NB4 (cell line): ENCODE measurements at regions not wholly inside any gene's neighbourhood (a gene's known extent, or its start where the extent isn't known, plus 50 kb on each side); places are given as distances from the start of the nearest gene placed in this dataset.

Source experiments
- CTCF ChIP-seq: IDR thresholded peaks from one replicate; pipeline ENCODE4 v1.5.1; 2012; ENCODE audit warnings: low read depth, low read length
- MYC ChIP-seq: IDR thresholded peaks from 2 replicates; pipeline ENCODE4 v1.6.1; 2011; ENCODE audit warnings: low read depth, low read length
- POLR2A ChIP-seq: IDR thresholded peaks from 2 replicates; pipeline ENCODE4 v1.6.1; 2011; ENCODE audit warnings: mild to moderate bottlenecking; ENCODE audit not compliant: insufficient read length; ENCODE audit errors: extremely low read depth
- TF ChIP-seq, protein P1 (sequence below): IDR thresholded peaks from 2 replicates; pipeline ENCODE4 v1.6.1; 2011; ENCODE audit warnings: low read depth, low read length

DNA sequence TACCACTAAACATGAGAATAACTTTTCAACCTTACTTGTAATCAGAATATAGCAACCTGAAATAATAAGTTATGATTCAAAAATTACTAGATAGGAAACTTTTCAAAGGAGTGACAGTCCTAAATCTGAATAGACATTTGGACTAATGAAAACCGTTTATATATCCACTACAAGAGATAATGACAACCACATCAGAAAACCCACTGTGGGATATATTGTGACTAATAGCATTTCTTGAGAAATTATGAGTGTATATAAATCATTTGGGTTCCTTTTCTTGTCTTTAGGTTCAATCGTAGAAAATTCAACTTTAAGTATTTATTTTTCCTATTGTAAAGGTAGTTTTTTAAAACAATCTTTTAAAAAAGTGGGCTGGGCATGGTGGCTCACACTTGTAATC, 170.2 kb upstream of the PRSS58 start:
- TF ChIP-seq CTCF (no peak), POLR2A (no peak), MYC (no peak)
- TF ChIP-seq, protein P1, sequence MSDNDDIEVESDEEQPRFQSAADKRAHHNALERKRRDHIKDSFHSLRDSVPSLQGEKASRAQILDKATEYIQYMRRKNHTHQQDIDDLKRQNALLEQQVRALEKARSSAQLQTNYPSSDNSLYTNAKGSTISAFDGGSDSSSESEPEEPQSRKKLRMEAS = no peak
